GM12878 (cell line): ENCODE measurements at regions not wholly inside any gene's neighbourhood (a gene's known extent, or its start where the extent isn't known, plus 50 kb on each side); places are given as distances from the start of the nearest gene placed in this dataset.

Source experiments
- ATF3 ChIP-seq: IDR thresholded peaks from 2 replicates; pipeline ENCODE4 v1.6.1; 2011; ENCODE audit warnings: low read depth, mild to moderate bottlenecking, low read length, moderate library complexity, borderline replicate concordance; ENCODE audit errors: extremely low read depth
- E2F4 ChIP-seq: IDR thresholded peaks from 2 replicates; pipeline ENCODE4 v1.6.1; 2012; ENCODE audit warnings: low read depth, low read length, improper control_type of control experiment
- EZH2 ChIP-seq: IDR thresholded peaks from 2 replicates; pipeline ENCODE4 v1.6.1; 2012; ENCODE audit warnings: low read depth, mild to moderate bottlenecking, control low read depth, inconsistent platforms, low read length, borderline replicate concordance; ENCODE audit not compliant: control insufficient read depth
- GATAD2B ChIP-seq: fragments of 450-650 bp; conservative IDR thresholded peaks from 2 replicates; pipeline ENCODE4 v1.6.1; 2017; ENCODE audit warnings: low read depth, mild to moderate bottlenecking, moderate library complexity
- IRF4 ChIP-seq: IDR thresholded peaks from 2 replicates; pipeline ENCODE4 v1.6.1; 2011; ENCODE audit warnings: low read depth, low read length
- IRF5 ChIP-seq: fragments of 450-650 bp; IDR thresholded peaks from 2 replicates; pipeline ENCODE4 v1.6.1; 2017; ENCODE audit warnings: borderline replicate concordance
- MTA3 ChIP-seq: IDR thresholded peaks from 2 replicates; pipeline ENCODE4 v1.6.1; 2012; ENCODE audit warnings: low read length, inconsistent platforms, borderline replicate concordance
- TAF1 ChIP-seq: IDR thresholded peaks from 2 replicates; pipeline ENCODE4 v1.6.1; 2011; ENCODE audit warnings: mild to moderate bottlenecking, low read depth, low read length, borderline replicate concordance
- ZBTB11 ChIP-seq: fragments of 450-650 bp; formaldehyde crosslinking; IDR thresholded peaks from 2 replicates; pipeline ENCODE4 v1.5.0; 2022; ENCODE audit warnings: mild to moderate bottlenecking, missing genetic modification characterization
- ZNF384 ChIP-seq: IDR thresholded peaks from 2 replicates; pipeline ENCODE4 v1.6.1; 2012; ENCODE audit warnings: low read depth, mild to moderate bottlenecking, low read length, improper control_type of control experiment, borderline replicate concordance

GRCh38 chr2:163505281-163505680, 230.5 kb downstream of the FIGN start (continued):
- TF ChIP-seq E2F4: no peak
- no peak for TF ChIP-seq TAF1
- no peak for TF ChIP-seq ZNF384
- TF ChIP-seq GATAD2B: no peak
- TF ChIP-seq ATF3: no peak
- TF ChIP-seq IRF4: no peak
- TF ChIP-seq IRF5: no peak
- TF ChIP-seq EZH2: no peak
- no peak for TF ChIP-seq ZBTB11
- TF ChIP-seq MTA3: no peak
